GM21367 (cell line): ENCODE measurements at regions not wholly inside any gene's neighbourhood (a gene's known extent, or its start where the extent isn't known, plus 50 kb on each side); places are given as distances from the start of the nearest gene placed in this dataset.

Experiments used
- ATAC-seq: cut with Tn5 transposase; IDR thresholded peaks from one replicate; pipeline ENCODE4 v1.9.1; 2021; ENCODE audit not compliant: unreplicated experiment

GRCh38 chr9:120138955-120139354 lies 441.0 kb downstream of the CDK5RAP2 start:
- no peak for ATAC-seq

GRCh38 chr9:120137186-120137840 lies 442.7 kb downstream of the CDK5RAP2 start:
- no peak for ATAC-seq

- no peak for ATAC-seq
Measured at GRCh38 chr9:120136696-120137095, 443.3 kb downstream of the CDK5RAP2 start.

GRCh38 chr9:120117081-120117480 lies 462.9 kb downstream of the CDK5RAP2 start:
- no peak for ATAC-seq

- no peak for ATAC-seq
Measured at GRCh38 chr9:120110520-120110919, 469.4 kb downstream of the CDK5RAP2 start.

- no peak for ATAC-seq
Measured at GRCh38 chr9:120109242-120109641, 470.7 kb downstream of the CDK5RAP2 start.

- no peak for ATAC-seq
Measured at GRCh38 chr9:120107138-120107537, 472.8 kb downstream of the CDK5RAP2 start.

- ATAC-seq: no peak
Measured at GRCh38 chr9:120104771-120105170, 475.2 kb downstream of the CDK5RAP2 start.

- no peak for ATAC-seq
Measured at GRCh38 chr9:120100595-120100994, 479.4 kb downstream of the CDK5RAP2 start.

GRCh38 chr9:120099065-120099464 lies 480.9 kb downstream of the CDK5RAP2 start:
- no peak for ATAC-seq

GRCh38 chr9:120098584-120098983 lies 481.4 kb downstream of the CDK5RAP2 start:
- no peak for ATAC-seq

- no peak for ATAC-seq
Measured at GRCh38 chr9:120091206-120091605, 488.8 kb downstream of the CDK5RAP2 start.

- no peak for ATAC-seq
Measured at GRCh38 chr9:120080849-120081248, 499.1 kb downstream of the CDK5RAP2 start.

GRCh38 chr9:120078112-120078511 lies 501.9 kb downstream of the CDK5RAP2 start:
- ATAC-seq: no peak

- ATAC-seq: no peak
Measured at GRCh38 chr9:120071760-120072159, 508.2 kb downstream of the CDK5RAP2 start.

- no peak for ATAC-seq
Measured at GRCh38 chr9:120066315-120066714, 513.7 kb downstream of the CDK5RAP2 start.

GRCh38 chr9:120065151-120065550 lies 514.8 kb downstream of the CDK5RAP2 start:
- ATAC-seq: no peak

GRCh38 chr9:120045011-120045410 lies 535.0 kb downstream of the CDK5RAP2 start:
- no peak for ATAC-seq

- ATAC-seq: no peak
Measured at GRCh38 chr9:120043448-120043847, 536.5 kb downstream of the CDK5RAP2 start.

GRCh38 chr9:120040896-120041295 lies 539.1 kb downstream of the CDK5RAP2 start:
- no peak for ATAC-seq

- no peak for ATAC-seq
Measured at GRCh38 chr9:120038342-120038741, 541.6 kb downstream of the CDK5RAP2 start.

- ATAC-seq: no peak
Measured at GRCh38 chr9:120032639-120033038, 547.3 kb downstream of the CDK5RAP2 start.

- ATAC-seq: no peak
Measured at GRCh38 chr9:120030847-120031246, 549.1 kb downstream of the CDK5RAP2 start.
